ENCODE measurements at regions not wholly inside any gene's neighbourhood (a gene's known extent, or its start where the extent isn't known, plus 50 kb on each side); places are given as distances from the start of the nearest gene placed in this dataset.

DNA sequence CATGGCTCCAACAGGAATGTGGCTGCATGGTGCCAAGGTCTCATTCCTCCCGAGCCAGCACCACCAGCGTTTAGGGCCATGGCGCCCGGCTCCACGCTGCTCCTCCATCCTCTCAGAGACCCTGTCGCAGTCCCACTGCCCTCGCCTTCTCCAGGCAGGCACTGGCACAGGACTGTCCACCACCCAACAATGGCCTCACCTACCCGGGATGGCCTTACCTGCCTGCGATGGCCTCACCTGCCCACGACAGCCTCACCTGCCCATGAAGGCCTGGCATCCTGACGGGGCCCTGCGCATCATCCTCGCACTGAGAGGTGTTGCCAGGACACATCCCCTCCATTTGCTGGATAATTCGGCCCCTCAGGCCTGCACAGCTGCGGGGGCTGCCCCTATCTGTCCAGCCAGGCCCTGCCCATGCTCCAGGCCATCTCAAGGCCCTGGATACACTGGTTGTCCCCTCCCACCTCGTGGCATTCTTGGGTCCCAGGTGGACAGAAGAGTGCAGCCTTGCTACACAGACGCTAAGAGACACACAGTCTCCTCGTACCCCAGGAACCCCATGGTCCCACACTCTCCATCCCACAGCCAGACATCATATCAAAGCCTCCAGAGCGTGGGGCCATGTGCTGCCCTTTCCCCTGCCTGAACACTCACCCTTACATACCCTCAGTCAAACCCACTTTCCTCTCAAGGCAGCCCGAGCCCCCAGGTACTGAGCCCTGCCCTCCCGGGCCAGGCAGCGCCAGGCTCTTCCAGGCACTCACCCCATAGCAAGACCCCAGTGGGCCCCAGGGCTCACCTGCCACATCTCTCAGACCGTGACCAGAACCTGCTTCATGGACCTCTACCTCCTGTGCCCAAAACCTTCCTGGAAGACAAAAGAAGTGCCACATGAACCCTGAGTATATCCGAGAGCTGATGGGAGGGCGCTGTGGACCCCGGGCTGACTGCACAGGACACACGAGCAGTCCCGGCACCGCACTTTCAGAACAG is 268.6 kb downstream of the EIPR1 start:
- TF ChIP-seq, protein P1, sequence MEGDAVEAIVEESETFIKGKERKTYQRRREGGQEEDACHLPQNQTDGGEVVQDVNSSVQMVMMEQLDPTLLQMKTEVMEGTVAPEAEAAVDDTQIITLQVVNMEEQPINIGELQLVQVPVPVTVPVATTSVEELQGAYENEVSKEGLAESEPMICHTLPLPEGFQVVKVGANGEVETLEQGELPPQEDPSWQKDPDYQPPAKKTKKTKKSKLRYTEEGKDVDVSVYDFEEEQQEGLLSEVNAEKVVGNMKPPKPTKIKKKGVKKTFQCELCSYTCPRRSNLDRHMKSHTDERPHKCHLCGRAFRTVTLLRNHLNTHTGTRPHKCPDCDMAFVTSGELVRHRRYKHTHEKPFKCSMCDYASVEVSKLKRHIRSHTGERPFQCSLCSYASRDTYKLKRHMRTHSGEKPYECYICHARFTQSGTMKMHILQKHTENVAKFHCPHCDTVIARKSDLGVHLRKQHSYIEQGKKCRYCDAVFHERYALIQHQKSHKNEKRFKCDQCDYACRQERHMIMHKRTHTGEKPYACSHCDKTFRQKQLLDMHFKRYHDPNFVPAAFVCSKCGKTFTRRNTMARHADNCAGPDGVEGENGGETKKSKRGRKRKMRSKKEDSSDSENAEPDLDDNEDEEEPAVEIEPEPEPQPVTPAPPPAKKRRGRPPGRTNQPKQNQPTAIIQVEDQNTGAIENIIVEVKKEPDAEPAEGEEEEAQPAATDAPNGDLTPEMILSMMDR (IDR thresholded peaks at IDR 0.05) = no peak
- no peak for TF ChIP-seq POLR2A (IDR thresholded peaks at IDR 0.05)

Measured in body of pancreas (tissue), 4 donors.